Keratinocyte (primary cell): ENCODE measurements at regions not wholly inside any gene's neighbourhood (a gene's known extent, or its start where the extent isn't known, plus 50 kb on each side); places are given as distances from the start of the nearest gene placed in this dataset.

Experiments used
- DNase-seq: peaks from one replicate; pipeline ENCODE4 v3.0.0-alpha.2; 2011; ENCODE audit warnings: low read depth, missing footprints, low spot score
- FAIRE-seq: peaks from 2 replicates; lab custom pipeline; 2011; peaks lifted over from hg19 to GRCh38; lab: Jason Lieb, UNC
- H2AFZ ChIP-seq: 2 replicates; pipeline ENCODE4 v1.6.0; 2012; ENCODE audit warnings: low read length, control low read depth, inconsistent platforms; ENCODE audit not compliant: control insufficient read depth
- H3K27ac ChIP-seq: 2 replicates; pipeline ENCODE4 v1.5.1; 2011; ENCODE audit warnings: low read length; ENCODE audit not compliant: control insufficient read depth, insufficient read depth
- H3K27me3 ChIP-seq: 3 replicates; pipeline ENCODE4 v1.6.0; 2011; ENCODE audit warnings: low read length; ENCODE audit not compliant: control insufficient read depth, insufficient read depth; ENCODE audit errors: extremely low read depth
- H3K36me3 ChIP-seq, 2 experiments: 2 replicates in 1 of 2; 3 replicates in 1 of 2; pipeline ENCODE4 v1.5.1; 2011; ENCODE audit warnings: low read length in 2 of 2, mild to moderate bottlenecking in 1 of 2; ENCODE audit not compliant: control insufficient read depth in 2 of 2, insufficient read depth in 2 of 2; ENCODE audit errors: extremely low read depth in 1 of 2
- H3K4me1 ChIP-seq: 3 replicates; pipeline ENCODE4 v1.5.1; 2011; ENCODE audit warnings: low read length; ENCODE audit not compliant: control insufficient read depth, insufficient read depth; ENCODE audit errors: extremely low read depth
- H3K4me2 ChIP-seq: 3 replicates; pipeline ENCODE4 v1.6.0; 2011; ENCODE audit warnings: low read depth, low read length; ENCODE audit not compliant: control insufficient read depth, insufficient read depth; ENCODE audit errors: extremely low read depth
- H3K4me3 ChIP-seq, 3 experiments: fragments of 200-600 bp in 1 of 3; sonication (generic) in 1 of 3; 2 replicates in 2 of 3; 3 replicates in 1 of 3; pipeline ENCODE4 v1.5.1; 2011 to 2016; ENCODE audit warnings: low read length in 3 of 3, mild to moderate bottlenecking in 3 of 3, control low read depth in 2 of 3, inconsistent platforms in 1 of 3, low read depth in 1 of 3, mixed read lengths in 1 of 3, mixed run types in 1 of 3, moderate library complexity in 1 of 3; ENCODE audit not compliant: control insufficient read depth in 2 of 3, insufficient read depth in 2 of 3; ENCODE audit errors: extremely low read depth in 1 of 3
- H3K79me2 ChIP-seq: 2 replicates; pipeline ENCODE4 v1.6.0; 2012; ENCODE audit warnings: low read length; ENCODE audit not compliant: control insufficient read depth, insufficient read depth
- H3K9ac ChIP-seq: 3 replicates; pipeline ENCODE4 v1.6.0; 2011; ENCODE audit warnings: low read length; ENCODE audit not compliant: control insufficient read depth, insufficient read depth; ENCODE audit errors: extremely low read depth
- H3K9me1 ChIP-seq: 3 replicates; pipeline ENCODE4 v1.6.0; 2011; ENCODE audit warnings: low read length; ENCODE audit not compliant: control insufficient read depth, insufficient read depth; ENCODE audit errors: extremely low read depth
- H3K9me3 ChIP-seq: 2 replicates; pipeline ENCODE4 v1.5.1; 2012; ENCODE audit warnings: low read depth, low read length; ENCODE audit not compliant: control insufficient read depth
- H4K20me1 ChIP-seq: 3 replicates; pipeline ENCODE4 v1.6.0; 2011; ENCODE audit warnings: low read length; ENCODE audit not compliant: control insufficient read depth, insufficient read depth; ENCODE audit errors: extremely low read depth
- CTCF ChIP-seq, 3 experiments: IDR thresholded peaks in 1 of 3; conservative IDR thresholded peaks in 1 of 3; optimal IDR thresholded peaks in 1 of 3; 2 replicates in 2 of 3; 3 replicates in 1 of 3; pipeline versions ENCODE3 to v1.5.1; 2011; ENCODE audit warnings: low read length in 3 of 3, mild to moderate bottlenecking in 3 of 3, moderate library complexity in 2 of 3, control low read depth in 1 of 3, inconsistent platforms in 1 of 3; ENCODE audit not compliant: insufficient read depth in 2 of 3; ENCODE audit errors: extremely low read depth in 1 of 3
- EZH2 ChIP-seq: IDR thresholded peaks from one replicate; pipeline ENCODE4 v1.6.1; 2012; ENCODE audit warnings: inconsistent platforms, mild to moderate bottlenecking, low read length, moderate library complexity
- dilution Hi-C: fragments of 300-500 bp; cut with MboI; formaldehyde crosslinking; loops from one replicate; pipeline ENCODE4 v1.7.0; 2020; ENCODE audit warnings: low sequenced_read_pairs; ENCODE audit not compliant: extremely low pct_ligation_motif_present

GRCh38 chr16:9446471-9447194 is 355.2 kb downstream of the HAPSTR1 start:
- Histone ChIP-seq H3K79me2 (no peaks in the 10 kb centered on the region), H3K27me3 (no peaks in the 10 kb centered on the region), H3K27ac (no peak overlapping the region), H3K9me1 (no peaks in the 10 kb centered on the region), H2AFZ (no peak overlapping the region), H3K4me2 (no peak overlapping the region), H3K9ac (no peak overlapping the region), H3K4me1 (no peaks in the 10 kb centered on the region), H3K36me3 (no peaks in the 10 kb centered on the region), H3K9me3 (no peaks in the 10 kb centered on the region), H4K20me1 (no peaks in the 10 kb centered on the region), H3K4me3 (no peak overlapping the region)
- FAIRE-seq: no peak
- TF ChIP-seq CTCF (optimal IDR thresholded peaks at IDR 0.05 in 1 of 3, IDR thresholded peaks at IDR 0.05 in 1 of 3, conservative IDR thresholded peaks at IDR 0.05 in 1 of 3; ENCODE audit: extremely low read depth in 1 of 3, insufficient read depth in 2 of 3, low read length in 3 of 3): no peak
- TF ChIP-seq EZH2: no peak
- dilution Hi-C loops: no loop called here
- no peak for DNase-seq

DNA sequence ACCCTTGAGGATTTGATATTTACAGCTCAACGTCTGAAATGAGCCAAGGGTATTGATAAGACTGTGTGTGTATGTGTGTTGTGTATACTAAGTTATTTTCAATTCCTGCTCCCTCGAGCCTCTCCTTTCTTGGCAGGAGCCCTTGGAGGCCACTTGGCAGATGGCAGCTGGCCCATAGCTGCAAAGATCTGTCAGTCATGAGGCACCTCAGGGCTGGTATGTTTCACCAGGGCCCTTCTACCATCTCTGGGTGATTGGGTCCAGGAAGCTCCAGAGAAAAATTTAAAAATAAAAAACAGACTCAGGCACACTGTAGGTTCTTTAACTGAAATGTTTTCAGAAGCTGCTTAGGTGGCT is 355.7 kb downstream of the HAPSTR1 start:
- FAIRE-seq (no peak), DNase-seq (no peak)
- no peaks in the 10 kb centered on the region for H3K9me1 ChIP-seq
- H2AFZ ChIP-seq: no peak overlapping the region
- no peak overlapping the region for H3K27ac ChIP-seq
- no peaks in the 10 kb centered on the region for H3K79me2 ChIP-seq
- no peaks in the 10 kb centered on the region for H3K4me1 ChIP-seq
- no peak overlapping the region for H3K4me3 ChIP-seq
- H3K27me3 ChIP-seq: no peaks in the 10 kb centered on the region
- dilution Hi-C loops: no loop called here
- TF ChIP-seq CTCF (optimal IDR thresholded peaks at IDR 0.05 in 1 of 3, IDR thresholded peaks at IDR 0.05 in 1 of 3, conservative IDR thresholded peaks at IDR 0.05 in 1 of 3; ENCODE audit: extremely low read depth in 1 of 3, insufficient read depth in 2 of 3, low read length in 3 of 3) (no peak), EZH2 (no peak)
- no peak overlapping the region for H3K9ac ChIP-seq
- no peaks in the 10 kb centered on the region for H3K9me3 ChIP-seq
- H3K4me2 ChIP-seq: no peak overlapping the region
- no peaks in the 10 kb centered on the region for H3K36me3 ChIP-seq
- no peaks in the 10 kb centered on the region for H4K20me1 ChIP-seq
